Karpas-422 (cell line): ENCODE measurements at regions not wholly inside any gene's neighbourhood (a gene's known extent, or its start where the extent isn't known, plus 50 kb on each side); places are given as distances from the start of the nearest gene placed in this dataset.

Source experiments
- DNase-seq: peaks from one replicate; pipeline ENCODE4 v3.0.0-alpha.2; 2015
- H2AFZ ChIP-seq: fragments of 200-600 bp; sonication (generic); 2 replicates; pipeline ENCODE4 v1.6.1; 2014; ENCODE audit warnings: antibody characterized with exemption, low read length, mixed read lengths
- H3K27ac ChIP-seq: fragments of 200-600 bp; sonication (generic); 2 replicates; pipeline ENCODE4 v1.5.1; 2014; ENCODE audit warnings: mild to moderate bottlenecking, low read length, moderate library complexity
- H3K27me3 ChIP-seq: fragments of 200-600 bp; sonication (generic); 2 replicates; pipeline ENCODE4 v1.6.1; 2014; ENCODE audit warnings: low read length, mixed read lengths
- H3K36me3 ChIP-seq: fragments of 200-600 bp; sonication (generic); 2 replicates; pipeline ENCODE4 v1.6.1; 2014; ENCODE audit warnings: low read length, mixed read lengths; ENCODE audit not compliant: insufficient read depth
- H3K4me1 ChIP-seq: fragments of 200-600 bp; sonication (generic); 2 replicates; pipeline ENCODE4 v1.6.1; 2014; ENCODE audit warnings: mild to moderate bottlenecking, low read length, mixed read lengths
- H3K4me2 ChIP-seq: fragments of 200-600 bp; sonication (generic); 2 replicates; pipeline ENCODE4 v1.6.1; 2014; ENCODE audit warnings: low read length, low read depth, mild to moderate bottlenecking; ENCODE audit not compliant: poor library complexity, severe bottlenecking
- H3K4me3 ChIP-seq: fragments of 200-600 bp; sonication (generic); 2 replicates; pipeline ENCODE4 v1.5.1; 2014; ENCODE audit warnings: mild to moderate bottlenecking, antibody characterized with exemption, low read length, mixed read lengths
- H3K79me2 ChIP-seq: fragments of 200-600 bp; sonication (generic); 2 replicates; pipeline ENCODE4 v1.6.1; 2014; ENCODE audit warnings: mild to moderate bottlenecking, low read length, mixed read lengths
- H3K9ac ChIP-seq: fragments of 200-600 bp; sonication (generic); 2 replicates; pipeline ENCODE4 v1.6.0; 2014; ENCODE audit warnings: low read length
- H3K9me2 ChIP-seq: fragments of 200-600 bp; sonication (generic), shearing (Covaris generic); replicated peaks from 2 replicates; pipeline ENCODE4 v1.6.0; 2014; ENCODE audit warnings: mild to moderate bottlenecking, low read length, moderate library complexity; ENCODE audit not compliant: insufficient read depth
- H3K9me3 ChIP-seq: fragments of 300-700, 200-600 bp; sonication (generic); 2 replicates; pipeline ENCODE4 v1.6.1; 2014; ENCODE audit warnings: low read length, mixed read lengths
- H4K20me1 ChIP-seq: fragments of 200-600 bp; sonication (generic); 2 replicates; pipeline ENCODE4 v1.6.1; 2014; ENCODE audit warnings: mild to moderate bottlenecking, antibody characterized with exemption, low read length, low read depth; ENCODE audit not compliant: insufficient read depth

DNA sequence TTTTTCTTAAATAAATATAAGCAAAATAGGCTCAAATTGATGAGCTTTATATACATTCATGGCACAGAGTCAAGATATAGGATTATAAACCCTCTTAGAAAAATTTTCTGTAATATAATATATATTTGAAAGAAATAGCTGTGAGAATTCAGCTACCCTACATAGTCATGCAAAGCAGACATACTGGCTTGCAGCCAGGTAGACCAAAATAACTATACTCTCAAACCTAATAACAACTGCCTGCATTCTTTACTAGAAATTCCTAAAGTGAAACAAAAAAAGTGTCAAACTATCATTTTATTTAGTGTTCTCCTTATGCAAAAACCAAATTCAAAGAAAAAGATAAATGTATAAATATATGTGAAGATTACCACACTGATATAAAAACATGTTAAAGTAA is 1390.2 kb downstream of the C4orf33 start:
- H3K4me3 ChIP-seq = no peak overlapping the region
- no peaks in the 10 kb centered on the region for H3K36me3 ChIP-seq
- no peak for DNase-seq
- H3K9me3 ChIP-seq = peaks cover 16% of the 10 kb centered on the region; the same call in 1 of the 2 replicates
- H4K20me1 ChIP-seq = no peaks in the 10 kb centered on the region
- H3K9ac ChIP-seq = no peak overlapping the region
- H3K79me2 ChIP-seq = no peaks in the 10 kb centered on the region
- H3K27me3 ChIP-seq = no peaks in the 10 kb centered on the region
- no peak overlapping the region for H3K4me2 ChIP-seq
- no peak overlapping the region for H2AFZ ChIP-seq
- H3K27ac ChIP-seq = no peak overlapping the region
- H3K4me1 ChIP-seq = no peaks in the 10 kb centered on the region
- no peaks in the 10 kb centered on the region for H3K9me2 ChIP-seq

DNA sequence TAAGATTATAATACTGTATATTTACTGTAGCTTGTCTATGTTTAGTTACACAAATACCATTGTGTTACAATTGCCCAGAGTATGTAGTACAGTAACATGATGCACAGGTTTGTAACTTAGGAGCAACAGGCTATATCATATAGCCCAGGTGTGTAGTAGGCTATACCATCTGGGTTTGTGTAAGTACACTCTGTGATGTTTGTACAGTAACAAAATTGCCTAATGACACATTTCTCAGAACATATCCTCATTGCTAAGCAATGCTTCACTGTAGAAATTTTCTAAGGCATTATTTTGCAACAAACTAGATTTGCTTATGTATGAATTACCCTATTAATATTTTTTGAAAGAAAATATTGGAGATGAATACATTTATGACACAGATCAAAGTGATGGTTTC is 1390.9 kb downstream of the C4orf33 start:
- Histone ChIP-seq H3K27ac (no peak overlapping the region), H3K79me2 (no peaks in the 10 kb centered on the region), H3K4me3 (no peak overlapping the region), H3K4me1 (no peaks in the 10 kb centered on the region), H3K9ac (no peak overlapping the region), H3K4me2 (no peak overlapping the region), H3K27me3 (no peaks in the 10 kb centered on the region), H4K20me1 (no peaks in the 10 kb centered on the region), H2AFZ (no peak overlapping the region), H3K9me3 (peaks cover 16% of the 10 kb centered on the region; the same call in 1 of the 2 replicates), H3K36me3 (no peaks in the 10 kb centered on the region), H3K9me2 (no peaks in the 10 kb centered on the region)
- no peak for DNase-seq

DNA sequence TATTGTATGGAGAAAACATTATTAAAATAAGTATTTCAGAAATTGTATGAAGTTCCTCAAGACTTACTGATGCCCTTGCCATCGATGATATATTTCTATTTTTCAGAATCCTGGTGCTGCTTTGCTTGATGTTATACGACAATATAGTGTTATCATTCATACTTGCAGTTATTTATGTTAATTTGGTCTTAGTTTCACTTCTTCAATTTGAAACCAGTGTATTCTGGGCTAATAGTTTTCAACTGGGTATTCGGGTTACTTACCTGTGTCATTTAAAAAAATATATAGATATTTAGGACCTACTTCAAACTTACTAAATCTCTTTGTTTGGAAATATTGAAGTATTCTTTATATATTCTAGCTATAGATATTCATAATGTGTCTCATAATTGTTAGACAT is 1414.7 kb downstream of the C4orf33 start:
- Histone ChIP-seq H3K9ac (no peak overlapping the region), H3K27me3 (no peaks in the 10 kb centered on the region), H3K27ac (no peak overlapping the region), H4K20me1 (no peaks in the 10 kb centered on the region), H3K79me2 (no peaks in the 10 kb centered on the region), H3K36me3 (no peaks in the 10 kb centered on the region), H3K4me2 (no peak overlapping the region), H3K4me3 (no peak overlapping the region), H3K9me3 (peaks cover 3% of the 10 kb centered on the region; the same call in 1 of the 2 replicates), H3K9me2 (0 out of 2 replicates have a peak, but pooled peaks cover 3% of the 10 kb centered on the region), H3K4me1 (no peaks in the 10 kb centered on the region), H2AFZ (no peak overlapping the region)
- DNase-seq = peak; percentile 51

DNA sequence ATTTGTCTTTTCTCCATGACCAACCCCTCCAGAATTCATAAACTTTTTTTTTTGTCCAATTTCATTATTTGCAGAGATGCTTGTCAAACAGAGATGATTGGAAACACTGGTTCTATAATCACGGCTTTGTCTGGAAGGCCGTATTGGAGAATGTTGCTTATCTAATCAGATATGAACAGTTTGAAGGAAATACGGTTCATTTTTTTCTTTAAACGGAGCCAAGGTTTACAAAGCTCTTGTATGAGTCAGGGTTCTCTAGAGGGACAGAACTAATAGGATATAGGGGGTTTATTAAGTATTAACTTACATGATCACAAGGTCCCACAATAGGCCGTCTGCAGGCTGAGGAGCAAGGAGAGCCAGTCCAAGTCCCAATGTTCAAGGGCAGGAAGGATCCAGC is 1415.8 kb downstream of the C4orf33 start:
- Histone ChIP-seq H4K20me1 (no peaks in the 10 kb centered on the region), H3K9me3 (peaks cover 3% of the 10 kb centered on the region; the same call in 1 of the 2 replicates), H3K9me2 (0 out of 2 replicates have a peak, but pooled peaks cover 3% of the 10 kb centered on the region), H3K4me2 (no peak overlapping the region), H3K4me1 (no peaks in the 10 kb centered on the region), H3K27ac (no peak overlapping the region), H2AFZ (no peak overlapping the region), H3K36me3 (no peaks in the 10 kb centered on the region), H3K79me2 (no peaks in the 10 kb centered on the region), H3K9ac (no peak overlapping the region), H3K27me3 (no peaks in the 10 kb centered on the region), H3K4me3 (no peak overlapping the region)
- DNase-seq = no peak

DNA sequence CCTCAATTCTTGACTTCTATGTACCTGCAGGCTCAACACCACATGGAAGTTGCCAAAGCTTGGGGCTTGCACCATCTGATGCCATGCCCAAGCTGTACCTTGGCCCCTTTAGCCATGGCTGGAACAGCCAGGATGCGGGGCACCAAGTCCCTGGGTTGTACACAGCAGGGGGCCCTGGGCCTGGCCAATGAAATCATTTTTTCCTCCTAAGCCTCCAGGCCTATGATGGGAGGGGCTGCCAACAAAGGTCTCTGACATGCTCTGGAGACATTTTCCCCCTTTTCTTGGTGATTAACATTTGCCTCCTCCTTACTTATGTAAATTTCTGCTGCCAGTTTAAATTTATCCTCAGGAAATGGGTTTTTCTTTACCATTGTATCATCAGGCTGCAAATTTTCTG is 1428.1 kb downstream of the C4orf33 start:
- H3K27me3 ChIP-seq = no peaks in the 10 kb centered on the region
- H4K20me1 ChIP-seq = no peaks in the 10 kb centered on the region
- H3K9me3 ChIP-seq = peaks cover 24% of the 10 kb centered on the region
- H3K79me2 ChIP-seq = no peaks in the 10 kb centered on the region
- no peaks in the 10 kb centered on the region for H3K4me1 ChIP-seq
- H3K9me2 ChIP-seq = no peaks in the 10 kb centered on the region
- no peak overlapping the region for H3K27ac ChIP-seq
- no peak overlapping the region for H2AFZ ChIP-seq
- no peaks in the 10 kb centered on the region for H3K36me3 ChIP-seq
- no peak overlapping the region for H3K4me3 ChIP-seq
- no peak overlapping the region for H3K9ac ChIP-seq
- H3K4me2 ChIP-seq = no peak overlapping the region
- no peak for DNase-seq

DNA sequence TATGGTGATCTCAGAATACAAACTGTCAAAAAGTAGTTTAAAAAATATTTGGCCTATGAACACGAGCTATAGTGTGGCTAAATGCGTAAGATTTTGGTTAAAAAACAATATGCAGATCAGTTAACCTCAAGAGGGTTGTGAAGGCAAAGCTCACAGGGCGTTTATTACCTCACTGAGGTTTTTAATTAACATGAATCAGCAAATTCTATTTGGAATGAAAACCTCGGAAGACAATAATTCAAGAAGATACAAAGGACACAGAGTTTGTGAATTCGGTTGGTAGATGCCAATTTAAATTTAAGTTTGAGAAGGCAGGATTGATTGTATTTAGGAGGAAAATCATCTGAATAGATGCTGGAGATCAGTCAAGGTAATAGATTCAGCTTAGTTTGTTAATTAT is 1434.6 kb downstream of the C4orf33 start:
- Histone ChIP-seq H2AFZ (no peak overlapping the region), H3K36me3 (no peaks in the 10 kb centered on the region), H3K4me1 (no peaks in the 10 kb centered on the region), H3K27me3 (no peaks in the 10 kb centered on the region), H3K4me3 (no peak overlapping the region), H3K9ac (no peak overlapping the region), H3K4me2 (no peak overlapping the region), H3K27ac (no peak overlapping the region), H3K9me3 (0 out of 2 replicates have a peak, but pooled peaks cover 3% of the 10 kb centered on the region), H4K20me1 (no peaks in the 10 kb centered on the region), H3K79me2 (no peaks in the 10 kb centered on the region), H3K9me2 (no peaks in the 10 kb centered on the region)
- no peak for DNase-seq

DNA sequence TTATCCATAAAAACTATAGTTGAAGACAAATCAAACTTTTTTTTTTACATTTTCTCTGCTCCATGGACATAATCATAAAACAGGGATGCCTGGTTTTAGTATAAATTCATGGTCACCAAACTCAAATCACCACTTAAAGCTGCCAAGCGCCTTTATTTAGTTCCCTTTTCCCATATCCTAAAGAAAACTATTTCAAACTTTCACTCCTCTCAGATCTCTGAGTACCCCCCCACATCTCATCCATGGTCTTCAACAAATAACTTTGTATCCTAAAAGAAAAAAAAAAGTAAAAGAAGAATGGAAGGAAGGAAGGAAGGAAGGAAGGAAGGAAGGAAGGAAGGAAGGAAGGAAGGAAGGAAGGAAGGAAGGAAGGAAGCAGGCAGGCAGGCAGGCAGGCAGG is 1438.7 kb downstream of the C4orf33 start:
- H3K4me2 ChIP-seq = no peak overlapping the region
- no peak for DNase-seq
- no peak overlapping the region for H3K27ac ChIP-seq
- peaks cover 8% of the 10 kb centered on the region; the same call in 1 of the 2 replicates for H3K9me3 ChIP-seq
- no peak overlapping the region for H3K4me3 ChIP-seq
- H3K79me2 ChIP-seq = no peaks in the 10 kb centered on the region
- no peaks in the 10 kb centered on the region for H4K20me1 ChIP-seq
- H3K4me1 ChIP-seq = no peaks in the 10 kb centered on the region
- H3K27me3 ChIP-seq = no peaks in the 10 kb centered on the region
- H3K36me3 ChIP-seq = no peaks in the 10 kb centered on the region
- H3K9me2 ChIP-seq = no peaks in the 10 kb centered on the region; the same call in 1 of the 2 replicates
- no peak overlapping the region for H2AFZ ChIP-seq
- no peak overlapping the region for H3K9ac ChIP-seq

DNA sequence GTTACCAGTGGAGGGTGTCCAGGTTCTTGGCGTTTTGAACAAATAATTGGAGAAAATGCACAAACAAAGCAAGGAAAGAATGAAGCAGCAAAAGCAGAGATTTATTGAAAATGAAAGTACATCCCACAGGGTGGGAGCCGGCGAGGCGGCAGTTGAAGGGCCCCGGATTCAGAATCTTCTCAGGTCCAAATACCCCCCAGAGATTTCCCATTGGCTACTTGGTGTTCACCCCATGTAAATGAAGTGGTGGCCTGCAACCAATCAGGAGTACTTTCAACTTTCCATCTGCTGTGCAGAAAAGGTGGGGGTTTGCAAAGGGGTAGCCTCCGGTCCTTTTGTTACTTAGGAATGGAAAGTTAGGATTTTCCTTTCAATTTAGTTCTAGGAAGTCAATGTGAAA is 1447.0 kb downstream of the C4orf33 start:
- H3K9me3 ChIP-seq = peaks cover 4% of the 10 kb centered on the region; the same call in 1 of the 2 replicates
- no peak for DNase-seq
- no peaks in the 10 kb centered on the region for H4K20me1 ChIP-seq
- no peaks in the 10 kb centered on the region for H3K27me3 ChIP-seq
- no peak overlapping the region for H3K9ac ChIP-seq
- H3K79me2 ChIP-seq = no peaks in the 10 kb centered on the region
- no peak overlapping the region for H2AFZ ChIP-seq
- H3K4me1 ChIP-seq = no peaks in the 10 kb centered on the region
- H3K9me2 ChIP-seq = no peaks in the 10 kb centered on the region
- H3K36me3 ChIP-seq = no peaks in the 10 kb centered on the region
- H3K27ac ChIP-seq = no peak overlapping the region
- no peak overlapping the region for H3K4me3 ChIP-seq
- H3K4me2 ChIP-seq = no peak overlapping the region

DNA sequence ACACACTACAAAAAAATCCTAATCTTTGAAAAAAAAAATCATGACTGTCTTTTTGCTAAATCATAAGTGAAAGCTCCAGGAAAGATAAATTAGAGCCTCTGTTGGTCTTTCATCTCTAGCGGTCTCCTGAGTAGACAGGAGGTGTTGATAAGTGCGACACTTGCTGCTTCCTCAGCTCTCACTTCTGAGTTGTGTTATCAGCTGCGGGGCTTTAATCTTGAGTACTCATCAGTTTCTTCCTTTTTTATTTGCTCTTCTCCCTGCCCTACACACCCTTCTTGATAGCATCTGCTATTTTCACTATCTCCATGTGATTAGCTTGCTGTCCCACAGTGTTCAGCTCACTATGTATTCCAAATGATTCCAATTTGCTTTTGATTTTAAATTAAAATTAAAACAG is 1449.2 kb downstream of the C4orf33 start:
- Histone ChIP-seq H3K4me1 (no peaks in the 10 kb centered on the region), H3K36me3 (no peaks in the 10 kb centered on the region), H3K9ac (no peak overlapping the region), H3K9me2 (no peaks in the 10 kb centered on the region), H3K4me3 (no peak overlapping the region), H3K27me3 (no peaks in the 10 kb centered on the region), H3K27ac (no peak overlapping the region), H3K4me2 (no peak overlapping the region), H4K20me1 (no peaks in the 10 kb centered on the region), H3K9me3 (peaks cover 9% of the 10 kb centered on the region), H3K79me2 (no peaks in the 10 kb centered on the region), H2AFZ (no peak overlapping the region)
- no peak for DNase-seq
